OCI-LY7 (cell line): ENCODE measurements at regions not wholly inside any gene's neighbourhood (a gene's known extent, or its start where the extent isn't known, plus 50 kb on each side); places are given as distances from the start of the nearest gene placed in this dataset.

Source experiments
- BruUV-seq: library from RNA; stranded (reverse); fragments of 400-500 nt; replicated peaks from 2 replicates; lab custom pipeline; 2021; lab: Mats Ljungman, UMichigan
- CTCF ChIA-PET: fragments of 300-600 bp; sonication (Branson Sonifier 250); formaldehyde crosslinking; loops from one replicate; lab custom pipeline; 2022; ENCODE audit warnings: antibody characterized with exemption; ENCODE audit not compliant: unreplicated experiment; lab: Charles Lee
- POLR2A ChIA-PET: fragments of 300-600 bp; sonication (Branson Sonifier 250); formaldehyde crosslinking; loops from one replicate; lab custom pipeline; 2022; ENCODE audit warnings: antibody characterized with exemption; lab: Charles Lee
- DNase-seq: peaks from one replicate; pipeline ENCODE4 v3.0.0-alpha.2; 2015; ENCODE audit warnings: low spot score
- H2AFZ ChIP-seq: fragments of 200-600 bp; sonication (generic), shearing (Covaris generic); 2 replicates; pipeline ENCODE4 v1.6.1; 2014; ENCODE audit warnings: mild to moderate bottlenecking, antibody characterized with exemption, low read length, moderate library complexity
- H3K27ac ChIP-seq: fragments of 200-600 bp; sonication (generic); 2 replicates; pipeline ENCODE4 v1.5.1; 2014; ENCODE audit warnings: mixed run types, low read depth, mild to moderate bottlenecking, moderate library complexity, low read length, inconsistent platforms; ENCODE audit not compliant: poor library complexity, severe bottlenecking
- H3K36me3 ChIP-seq: fragments of 200-600 bp; sonication (generic); 2 replicates; pipeline ENCODE4 v1.6.1; 2014; ENCODE audit warnings: mild to moderate bottlenecking, antibody characterized with exemption, low read length, moderate library complexity, mixed read lengths; ENCODE audit not compliant: insufficient read depth
- H3K4me1 ChIP-seq: fragments of 200-600 bp; sonication (generic); 2 replicates; pipeline ENCODE4 v1.5.1; 2014; ENCODE audit warnings: mild to moderate bottlenecking, low read length; ENCODE audit not compliant: insufficient read depth, poor library complexity, severe bottlenecking
- H3K4me2 ChIP-seq: fragments of 200-600 bp; sonication (generic); 2 replicates; pipeline ENCODE4 v1.6.1; 2014; ENCODE audit warnings: mild to moderate bottlenecking, low read length
- H3K4me3 ChIP-seq: fragments of 200-600 bp; sonication (generic); 2 replicates; pipeline ENCODE4 v1.5.1; 2014; ENCODE audit warnings: mild to moderate bottlenecking, low read depth, low read length; ENCODE audit not compliant: poor library complexity, severe bottlenecking
- H3K79me2 ChIP-seq: fragments of 200-600 bp; sonication (generic); 2 replicates; pipeline ENCODE4 v1.6.1; 2016; ENCODE audit warnings: low read depth, mild to moderate bottlenecking, low read length, moderate library complexity, mixed read lengths; ENCODE audit not compliant: insufficient read depth
- H3K9me2 ChIP-seq: fragments of 200-600 bp; sonication (generic); 2 replicates; pipeline ENCODE4 v1.6.1; 2016; ENCODE audit warnings: mild to moderate bottlenecking, low read length, mixed read lengths; ENCODE audit not compliant: insufficient read depth
- H3K9me3 ChIP-seq: fragments of 200-600 bp; sonication (generic); 2 replicates; pipeline ENCODE4 v1.6.1; 2014; ENCODE audit warnings: mild to moderate bottlenecking, mixed run types, low read length, mixed read lengths
- H4K20me1 ChIP-seq: fragments of 200-600 bp; sonication (generic); 2 replicates; pipeline ENCODE4 v1.6.1; 2014; ENCODE audit warnings: mild to moderate bottlenecking, antibody characterized with exemption, low read length, moderate library complexity, mixed read lengths; ENCODE audit not compliant: insufficient read depth
- EZH2phosphoT487 ChIP-seq: fragments of 200-600 bp; sonication (generic); IDR thresholded peaks from 2 replicates; pipeline ENCODE4 v1.6.1; 2018; ENCODE audit warnings: low read depth, borderline replicate concordance, mild to moderate bottlenecking, mixed run types, antibody characterized with exemption, low read length, moderate library complexity, mixed read lengths
- intact Hi-C: fragments of 100-400 bp; cut with micrococcal nuclease; formaldehyde crosslinking; loops from one replicate; pipeline ENCODE4 v1.10.0; 2022; ENCODE audit not compliant: unreplicated experiment
- TF ChIP-seq, protein P1 (sequence below): fragments of 200-600 bp; sonication (generic); conservative IDR thresholded peaks from 2 replicates; pipeline ENCODE4 v1.5.1; 2014; ENCODE audit warnings: mild to moderate bottlenecking, antibody characterized with exemption, low read length, moderate library complexity, mixed read lengths

DNA sequence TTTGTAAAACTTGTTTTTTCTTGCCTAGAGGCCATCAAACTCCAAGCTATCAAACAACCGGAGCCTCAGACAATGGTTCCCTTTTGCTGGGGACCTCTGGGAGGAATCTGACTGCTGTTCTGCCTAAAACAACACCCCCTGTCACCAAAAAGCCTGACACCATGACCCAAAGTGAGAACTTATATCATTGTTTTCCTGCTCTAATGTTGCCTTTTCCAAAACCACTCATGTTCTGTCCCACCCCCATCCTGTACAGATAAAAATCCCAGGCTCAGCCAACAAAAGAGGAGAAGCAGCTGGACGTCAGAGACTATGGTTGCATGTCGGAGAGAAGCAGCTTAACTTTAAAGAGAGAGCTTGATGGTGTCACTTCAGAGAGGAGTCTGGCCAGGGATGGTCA, 327.2 kb upstream of the CXADR start:
- DNase-seq: no peak
- no TSS peak for BruUV-seq
- no peak overlapping the region for H3K4me3 ChIP-seq
- POLR2A ChIA-PET: no interaction called here
- H2AFZ ChIP-seq: no peak overlapping the region
- CTCF ChIA-PET: no interaction called here
- TF ChIP-seq, protein P1, sequence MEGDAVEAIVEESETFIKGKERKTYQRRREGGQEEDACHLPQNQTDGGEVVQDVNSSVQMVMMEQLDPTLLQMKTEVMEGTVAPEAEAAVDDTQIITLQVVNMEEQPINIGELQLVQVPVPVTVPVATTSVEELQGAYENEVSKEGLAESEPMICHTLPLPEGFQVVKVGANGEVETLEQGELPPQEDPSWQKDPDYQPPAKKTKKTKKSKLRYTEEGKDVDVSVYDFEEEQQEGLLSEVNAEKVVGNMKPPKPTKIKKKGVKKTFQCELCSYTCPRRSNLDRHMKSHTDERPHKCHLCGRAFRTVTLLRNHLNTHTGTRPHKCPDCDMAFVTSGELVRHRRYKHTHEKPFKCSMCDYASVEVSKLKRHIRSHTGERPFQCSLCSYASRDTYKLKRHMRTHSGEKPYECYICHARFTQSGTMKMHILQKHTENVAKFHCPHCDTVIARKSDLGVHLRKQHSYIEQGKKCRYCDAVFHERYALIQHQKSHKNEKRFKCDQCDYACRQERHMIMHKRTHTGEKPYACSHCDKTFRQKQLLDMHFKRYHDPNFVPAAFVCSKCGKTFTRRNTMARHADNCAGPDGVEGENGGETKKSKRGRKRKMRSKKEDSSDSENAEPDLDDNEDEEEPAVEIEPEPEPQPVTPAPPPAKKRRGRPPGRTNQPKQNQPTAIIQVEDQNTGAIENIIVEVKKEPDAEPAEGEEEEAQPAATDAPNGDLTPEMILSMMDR: no peak
- TF ChIP-seq EZH2phosphoT487: no peak
- H3K27ac ChIP-seq: no peak overlapping the region
- intact Hi-C loops: no loop called here
- H3K4me1 ChIP-seq: no peaks in the 10 kb centered on the region
- H3K9me3 ChIP-seq: no peaks in the 10 kb centered on the region
- no peaks in the 10 kb centered on the region for H3K9me2 ChIP-seq
- no peak overlapping the region for H3K4me2 ChIP-seq
- H4K20me1 ChIP-seq: no peaks in the 10 kb centered on the region
- H3K36me3 ChIP-seq: no peaks in the 10 kb centered on the region
- no peaks in the 10 kb centered on the region for H3K79me2 ChIP-seq

DNA sequence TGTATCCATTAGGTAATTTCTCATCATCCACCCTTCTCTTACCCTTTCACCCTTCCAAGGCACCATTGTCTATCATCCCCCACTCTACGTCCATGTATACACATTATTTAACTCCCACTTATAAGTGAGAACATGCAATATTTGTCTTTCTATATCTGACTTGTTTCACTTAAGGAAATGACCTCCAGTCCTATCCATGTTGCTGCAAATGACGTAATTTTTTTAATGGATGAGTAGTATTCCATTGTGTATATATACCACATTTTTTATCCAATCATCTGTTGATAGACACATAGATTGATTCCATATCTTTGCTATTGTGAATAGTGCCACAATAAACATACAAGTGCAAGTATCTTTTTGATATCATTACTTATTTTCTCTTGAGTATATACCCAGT, 322.9 kb upstream of the CXADR start:
- H3K36me3 ChIP-seq: no peaks in the 10 kb centered on the region
- intact Hi-C loops: no loop called here
- no peak for TF ChIP-seq EZH2phosphoT487
- TF ChIP-seq, protein P1: no peak
- H4K20me1 ChIP-seq: no peaks in the 10 kb centered on the region
- POLR2A ChIA-PET: no interaction called here
- no peak overlapping the region for H2AFZ ChIP-seq
- H3K9me2 ChIP-seq: no peaks in the 10 kb centered on the region
- no peaks in the 10 kb centered on the region for H3K9me3 ChIP-seq
- no peak overlapping the region for H3K4me2 ChIP-seq
- no peak overlapping the region for H3K4me3 ChIP-seq
- no peaks in the 10 kb centered on the region for H3K79me2 ChIP-seq
- H3K27ac ChIP-seq: no peak overlapping the region
- no peak for DNase-seq
- no TSS peak for BruUV-seq
- H3K4me1 ChIP-seq: no peaks in the 10 kb centered on the region
- CTCF ChIA-PET: no interaction called here

DNA sequence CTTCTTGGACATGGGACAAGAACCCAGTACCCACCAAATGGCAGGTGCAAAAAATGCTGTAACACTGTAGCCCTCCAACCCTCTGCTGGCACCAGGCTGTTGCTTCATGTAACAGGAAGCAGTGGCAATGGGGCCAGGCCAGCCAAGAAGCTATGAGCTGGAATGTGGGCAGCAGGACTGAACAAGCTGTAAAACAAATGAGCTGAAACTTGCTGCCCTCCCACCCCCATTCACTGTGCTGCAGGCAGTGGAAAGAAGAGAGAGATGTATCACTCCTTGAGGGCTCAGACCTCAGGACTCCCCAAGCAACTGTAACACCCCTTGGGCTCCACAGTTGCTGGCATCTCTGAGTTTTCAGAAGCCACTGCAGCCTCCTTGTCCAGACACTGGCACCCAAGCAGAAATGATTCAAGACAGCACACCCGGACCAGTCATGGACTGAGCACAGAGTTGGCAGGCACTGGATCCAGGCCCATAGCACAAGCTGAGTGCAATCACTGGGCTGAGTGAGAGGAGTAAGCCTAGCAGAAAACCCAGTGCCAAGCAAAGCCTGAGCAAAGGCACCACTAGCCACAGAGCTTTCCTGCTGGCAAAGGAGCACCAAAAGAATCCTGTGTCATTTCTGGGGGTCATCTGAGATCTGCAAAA, 321.4 kb upstream of the CXADR start:
- no peak overlapping the region for H3K4me3 ChIP-seq
- H3K4me1 ChIP-seq: no peaks in the 10 kb centered on the region
- TF ChIP-seq, protein P1: no peak
- TF ChIP-seq EZH2phosphoT487: no peak
- CTCF ChIA-PET: no interaction called here
- peak; percentile 2 for DNase-seq
- POLR2A ChIA-PET: no interaction called here
- no peaks in the 10 kb centered on the region for H4K20me1 ChIP-seq
- no peak overlapping the region for H3K27ac ChIP-seq
- no peaks in the 10 kb centered on the region for H3K36me3 ChIP-seq
- no peaks in the 10 kb centered on the region for H3K9me2 ChIP-seq
- H2AFZ ChIP-seq: no peak overlapping the region
- no peaks in the 10 kb centered on the region for H3K9me3 ChIP-seq
- no peak overlapping the region for H3K4me2 ChIP-seq
- BruUV-seq: no TSS peak
- intact Hi-C loops: no loop called here
- H3K79me2 ChIP-seq: no peaks in the 10 kb centered on the region
